ENCODE measurements at regions not wholly inside any gene's neighbourhood (a gene's known extent, or its start where the extent isn't known, plus 50 kb on each side); places are given as distances from the start of the nearest gene placed in this dataset.

DNA sequence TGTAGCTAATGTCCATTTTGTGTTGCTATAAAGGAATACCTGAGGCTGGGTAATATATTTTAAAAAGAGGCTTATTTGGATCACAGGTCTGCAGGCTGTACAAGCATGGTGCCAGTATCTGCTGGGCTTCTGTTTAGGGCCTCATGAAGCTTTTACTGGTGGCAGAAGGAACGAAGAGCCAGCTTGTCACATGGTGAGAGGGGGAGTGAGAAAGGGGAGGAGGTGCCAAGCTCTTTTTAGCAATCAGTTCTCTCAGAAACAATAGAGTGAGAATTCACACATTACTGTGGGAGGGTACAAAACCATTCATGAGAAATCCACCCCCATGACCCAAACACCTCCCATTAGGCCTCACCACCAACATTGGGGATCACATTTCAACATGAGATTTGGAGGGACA lies 340.9 kb downstream of the RASEF start:
- no peak for TF ChIP-seq RAD21 (conservative IDR thresholded peaks at IDR 0.05)
- TF ChIP-seq, protein P1, sequence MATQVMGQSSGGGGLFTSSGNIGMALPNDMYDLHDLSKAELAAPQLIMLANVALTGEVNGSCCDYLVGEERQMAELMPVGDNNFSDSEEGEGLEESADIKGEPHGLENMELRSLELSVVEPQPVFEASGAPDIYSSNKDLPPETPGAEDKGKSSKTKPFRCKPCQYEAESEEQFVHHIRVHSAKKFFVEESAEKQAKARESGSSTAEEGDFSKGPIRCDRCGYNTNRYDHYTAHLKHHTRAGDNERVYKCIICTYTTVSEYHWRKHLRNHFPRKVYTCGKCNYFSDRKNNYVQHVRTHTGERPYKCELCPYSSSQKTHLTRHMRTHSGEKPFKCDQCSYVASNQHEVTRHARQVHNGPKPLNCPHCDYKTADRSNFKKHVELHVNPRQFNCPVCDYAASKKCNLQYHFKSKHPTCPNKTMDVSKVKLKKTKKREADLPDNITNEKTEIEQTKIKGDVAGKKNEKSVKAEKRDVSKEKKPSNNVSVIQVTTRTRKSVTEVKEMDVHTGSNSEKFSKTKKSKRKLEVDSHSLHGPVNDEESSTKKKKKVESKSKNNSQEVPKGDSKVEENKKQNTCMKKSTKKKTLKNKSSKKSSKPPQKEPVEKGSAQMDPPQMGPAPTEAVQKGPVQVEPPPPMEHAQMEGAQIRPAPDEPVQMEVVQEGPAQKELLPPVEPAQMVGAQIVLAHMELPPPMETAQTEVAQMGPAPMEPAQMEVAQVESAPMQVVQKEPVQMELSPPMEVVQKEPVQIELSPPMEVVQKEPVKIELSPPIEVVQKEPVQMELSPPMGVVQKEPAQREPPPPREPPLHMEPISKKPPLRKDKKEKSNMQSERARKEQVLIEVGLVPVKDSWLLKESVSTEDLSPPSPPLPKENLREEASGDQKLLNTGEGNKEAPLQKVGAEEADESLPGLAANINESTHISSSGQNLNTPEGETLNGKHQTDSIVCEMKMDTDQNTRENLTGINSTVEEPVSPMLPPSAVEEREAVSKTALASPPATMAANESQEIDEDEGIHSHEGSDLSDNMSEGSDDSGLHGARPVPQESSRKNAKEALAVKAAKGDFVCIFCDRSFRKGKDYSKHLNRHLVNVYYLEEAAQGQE (IDR thresholded peaks at IDR 0.05; ENCODE audit: borderline replicate concordance), result no peak
- TF ChIP-seq, protein P2, sequence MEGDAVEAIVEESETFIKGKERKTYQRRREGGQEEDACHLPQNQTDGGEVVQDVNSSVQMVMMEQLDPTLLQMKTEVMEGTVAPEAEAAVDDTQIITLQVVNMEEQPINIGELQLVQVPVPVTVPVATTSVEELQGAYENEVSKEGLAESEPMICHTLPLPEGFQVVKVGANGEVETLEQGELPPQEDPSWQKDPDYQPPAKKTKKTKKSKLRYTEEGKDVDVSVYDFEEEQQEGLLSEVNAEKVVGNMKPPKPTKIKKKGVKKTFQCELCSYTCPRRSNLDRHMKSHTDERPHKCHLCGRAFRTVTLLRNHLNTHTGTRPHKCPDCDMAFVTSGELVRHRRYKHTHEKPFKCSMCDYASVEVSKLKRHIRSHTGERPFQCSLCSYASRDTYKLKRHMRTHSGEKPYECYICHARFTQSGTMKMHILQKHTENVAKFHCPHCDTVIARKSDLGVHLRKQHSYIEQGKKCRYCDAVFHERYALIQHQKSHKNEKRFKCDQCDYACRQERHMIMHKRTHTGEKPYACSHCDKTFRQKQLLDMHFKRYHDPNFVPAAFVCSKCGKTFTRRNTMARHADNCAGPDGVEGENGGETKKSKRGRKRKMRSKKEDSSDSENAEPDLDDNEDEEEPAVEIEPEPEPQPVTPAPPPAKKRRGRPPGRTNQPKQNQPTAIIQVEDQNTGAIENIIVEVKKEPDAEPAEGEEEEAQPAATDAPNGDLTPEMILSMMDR (IDR thresholded peaks at IDR 0.05; ENCODE audit: poor library complexity, severe bottlenecking), result no peak
